ENCODE measurements at regions not wholly inside any gene's neighbourhood (a gene's known extent, or its start where the extent isn't known, plus 50 kb on each side); places are given as distances from the start of the nearest gene placed in this dataset.

DNA sequence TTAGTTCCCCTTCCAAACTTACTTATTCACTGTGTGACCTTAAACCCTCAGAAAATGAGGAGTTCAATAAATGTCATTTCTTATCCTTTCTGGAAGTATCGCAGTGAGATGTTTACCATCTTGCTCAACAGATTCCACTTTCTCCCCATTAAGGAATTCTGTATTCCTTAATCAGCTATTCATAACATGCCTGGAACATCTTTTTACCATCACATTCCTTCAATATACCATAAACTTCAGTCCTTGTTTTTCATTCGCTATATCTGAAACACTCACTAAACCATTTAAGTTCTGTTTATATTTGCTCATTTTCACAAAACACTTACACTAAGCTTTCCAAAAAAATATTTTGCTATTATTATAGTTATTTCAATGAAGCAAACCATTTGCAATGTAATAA lies 1158.6 kb downstream of the CDH12 start:
- no peak for DNase-seq (ENCODE audit: low read depth, low spot score)

DNA sequence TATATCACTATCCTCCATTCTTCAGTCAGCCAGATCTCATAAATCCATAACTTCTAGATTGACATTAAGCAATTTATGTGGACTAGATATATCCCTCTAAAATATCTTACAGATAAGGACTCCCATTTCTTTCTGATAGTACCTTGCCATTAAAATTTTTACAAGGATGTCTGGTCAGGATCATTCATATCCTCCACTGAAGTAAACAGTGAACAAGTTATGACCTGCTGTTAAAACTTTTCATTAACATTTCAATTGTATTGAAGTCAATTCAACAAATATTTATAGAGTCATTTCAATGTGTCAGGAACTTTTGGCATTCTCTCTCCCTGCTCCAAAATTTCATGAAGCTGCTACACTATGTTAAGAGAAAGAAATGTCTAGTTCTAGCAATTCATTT lies 1159.6 kb downstream of the CDH12 start:
- DNase-seq (ENCODE audit: low read depth, low spot score), result no peak

DNA sequence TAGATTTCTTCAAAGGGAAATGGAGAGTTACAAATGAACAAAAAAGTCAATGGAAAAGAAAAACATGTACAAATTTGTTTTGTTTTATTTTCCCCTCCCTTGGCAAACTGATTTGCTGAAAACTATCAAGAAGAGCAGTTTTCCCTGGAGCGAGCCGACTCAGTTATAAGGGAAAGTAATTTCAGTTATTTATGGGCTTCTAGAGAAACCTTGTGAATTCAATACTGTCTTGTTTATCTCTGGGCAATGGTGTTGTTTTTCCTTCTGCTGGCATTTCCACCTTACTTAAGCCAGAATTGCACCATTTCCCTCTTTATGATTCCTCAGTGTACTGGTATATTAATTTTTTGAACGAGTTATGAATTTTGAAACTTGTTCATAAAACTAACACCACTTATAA lies 1163.6 kb downstream of the CDH12 start:
- DNase-seq (ENCODE audit: low read depth, low spot score), result no peak

DNA sequence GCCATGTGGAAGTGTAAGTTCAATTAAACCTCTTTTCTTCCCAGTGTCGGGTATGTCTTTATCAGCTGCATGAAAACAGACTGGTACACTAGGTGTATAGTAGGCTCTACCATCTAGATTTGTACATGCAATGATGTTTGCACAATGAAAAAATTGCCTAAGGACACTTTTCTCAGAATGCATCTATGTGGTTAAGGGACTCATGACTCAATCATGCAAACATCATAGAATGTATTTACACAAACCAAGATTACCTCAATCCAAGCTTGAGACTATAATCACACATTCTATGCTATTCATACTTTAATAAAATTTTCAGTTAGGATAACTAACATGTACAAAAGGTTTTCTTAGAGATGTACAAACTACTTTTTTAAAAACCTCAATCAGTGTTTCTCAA lies 1164.5 kb downstream of the CDH12 start:
- no peak for DNase-seq (ENCODE audit: low read depth, low spot score)

DNA sequence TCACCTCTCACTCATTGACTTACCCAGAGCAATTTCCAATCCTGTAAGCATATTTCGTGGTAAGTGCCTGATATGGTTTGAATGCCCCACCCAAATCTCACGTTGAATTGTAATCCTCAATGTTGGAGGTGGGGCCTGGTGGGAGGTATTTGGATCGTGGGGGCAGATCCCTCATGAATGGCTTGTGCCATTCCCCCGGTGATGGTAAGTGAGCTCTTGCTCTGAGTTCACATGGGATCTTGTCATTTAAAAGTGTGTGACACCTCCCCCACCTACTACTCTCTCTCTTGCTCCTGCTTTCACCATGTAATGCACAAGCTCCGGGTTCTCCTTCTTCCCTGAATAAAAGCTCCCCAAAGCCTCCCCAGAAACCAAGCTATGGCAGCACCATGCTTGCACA lies 1165.5 kb downstream of the CDH12 start:
- DNase-seq (ENCODE audit: low read depth, low spot score), result no peak

DNA sequence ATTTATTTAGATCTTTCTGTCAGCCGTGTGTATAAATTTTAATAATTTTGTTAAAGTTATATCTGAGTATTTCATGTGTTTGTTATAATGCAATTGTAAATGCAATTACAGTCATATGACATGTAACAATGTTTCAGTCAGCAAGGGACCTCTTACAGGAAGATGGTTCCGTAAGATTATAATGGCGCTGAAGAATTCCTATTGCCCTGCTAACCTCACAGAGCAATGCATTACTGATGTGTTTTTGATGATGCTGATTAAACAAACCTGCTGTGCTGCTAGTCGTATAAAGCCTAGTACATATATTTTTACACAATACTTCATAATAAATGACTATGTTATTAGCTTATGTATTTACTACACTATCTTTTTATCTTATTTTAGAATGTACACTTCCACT lies 1166.4 kb downstream of the CDH12 start:
- DNase-seq (ENCODE audit: low read depth, low spot score), result no peak

DNA sequence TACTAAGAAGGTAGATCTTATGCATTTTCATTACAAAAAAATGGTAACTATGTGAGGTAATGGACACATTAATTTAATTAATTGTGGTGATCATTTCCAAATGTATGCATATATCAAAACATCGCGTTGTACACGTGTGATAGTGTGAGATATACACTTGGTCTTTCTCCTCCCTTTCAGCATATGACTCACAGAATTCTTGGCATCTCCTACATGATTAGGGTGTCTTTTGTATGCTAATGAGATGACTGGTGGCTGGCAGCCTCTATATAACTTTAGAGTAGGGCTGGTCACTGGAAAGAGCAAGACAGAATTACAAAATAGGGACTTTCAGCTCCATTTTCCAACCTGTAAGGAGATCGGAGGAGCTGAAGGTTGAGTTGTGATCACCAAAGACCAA lies 1167.6 kb downstream of the CDH12 start:
- DNase-seq (ENCODE audit: low read depth, low spot score), result no peak

DNA sequence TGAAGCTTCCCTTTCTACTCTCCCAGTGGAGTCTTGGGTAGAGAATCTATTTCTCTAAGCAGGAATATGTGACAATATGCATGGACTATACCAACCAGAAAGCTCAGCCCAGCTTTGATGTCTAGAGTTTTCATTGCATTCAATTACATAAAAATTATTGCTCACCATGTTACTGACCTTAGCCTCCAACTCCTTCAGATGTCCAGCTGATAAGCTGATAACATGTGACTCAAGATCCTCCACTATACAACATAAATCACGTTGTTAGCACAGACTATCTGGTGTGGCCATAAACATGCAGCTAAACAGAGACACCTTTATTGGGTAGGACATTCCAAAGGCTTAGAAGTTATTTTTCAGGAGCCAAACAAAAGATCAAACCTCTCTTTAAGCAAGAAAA lies 1168.2 kb downstream of the CDH12 start:
- DNase-seq (ENCODE audit: low read depth, low spot score), result no peak

DNA sequence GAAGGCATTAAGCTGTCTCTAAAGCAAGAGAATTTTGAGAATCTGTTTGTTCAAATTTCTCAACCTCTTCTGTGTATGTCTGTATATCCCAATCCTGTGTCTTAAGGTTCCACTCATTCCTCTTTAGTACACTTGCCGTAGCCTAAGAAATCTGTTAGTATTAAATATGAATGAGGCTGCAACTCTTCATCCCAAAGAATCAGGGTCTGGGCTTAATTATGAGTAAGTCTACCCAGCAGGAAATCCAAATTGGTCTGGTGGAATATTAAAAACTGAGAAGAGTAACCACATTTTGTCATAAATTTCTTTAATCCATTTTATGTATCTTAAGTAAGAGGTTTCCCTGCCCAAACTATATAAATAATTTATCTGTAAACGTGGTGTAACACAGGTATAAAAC lies 1171.2 kb downstream of the CDH12 start:
- DNase-seq (ENCODE audit: low read depth, low spot score), result no peak

DNA sequence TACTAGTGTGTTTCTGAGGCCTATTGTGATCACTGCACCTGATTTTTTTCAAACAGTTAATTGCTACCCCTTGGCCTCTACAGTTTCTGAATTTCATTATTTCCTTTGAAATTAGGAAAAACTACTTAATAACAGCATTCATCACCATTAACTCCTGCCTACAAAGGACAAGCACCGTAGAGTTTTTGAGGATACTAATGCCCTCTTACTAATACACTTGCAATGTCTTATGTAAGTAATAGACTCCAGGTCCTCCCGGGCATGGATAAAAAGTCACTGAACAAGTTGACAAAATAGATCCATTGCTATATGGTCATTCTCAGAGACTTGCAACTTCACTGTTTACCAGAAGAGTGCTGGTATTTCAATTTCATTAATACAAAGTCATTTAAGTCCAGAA lies 1172.5 kb downstream of the CDH12 start:
- DNase-seq (ENCODE audit: low read depth, low spot score), result no peak

DNA sequence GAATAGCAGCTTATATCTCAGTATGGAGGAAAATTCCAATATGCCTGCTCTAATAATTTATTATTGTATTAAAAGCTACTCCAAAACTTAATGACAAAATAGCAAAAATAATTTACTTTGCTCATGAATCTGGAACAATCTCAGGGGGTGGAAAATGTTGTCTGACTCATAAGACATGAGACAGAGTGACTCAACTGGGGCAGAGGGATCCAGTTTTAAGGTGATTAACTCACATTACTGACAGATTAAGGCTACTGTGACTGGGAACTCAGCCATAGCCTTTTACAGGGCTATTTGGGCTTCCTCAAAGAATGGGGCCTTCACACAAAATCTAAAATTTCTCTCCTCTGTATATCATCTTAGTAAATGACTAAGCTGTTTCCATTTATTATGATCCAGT lies 1172.9 kb downstream of the CDH12 start:
- no peak for DNase-seq (ENCODE audit: low read depth, low spot score)

DNA sequence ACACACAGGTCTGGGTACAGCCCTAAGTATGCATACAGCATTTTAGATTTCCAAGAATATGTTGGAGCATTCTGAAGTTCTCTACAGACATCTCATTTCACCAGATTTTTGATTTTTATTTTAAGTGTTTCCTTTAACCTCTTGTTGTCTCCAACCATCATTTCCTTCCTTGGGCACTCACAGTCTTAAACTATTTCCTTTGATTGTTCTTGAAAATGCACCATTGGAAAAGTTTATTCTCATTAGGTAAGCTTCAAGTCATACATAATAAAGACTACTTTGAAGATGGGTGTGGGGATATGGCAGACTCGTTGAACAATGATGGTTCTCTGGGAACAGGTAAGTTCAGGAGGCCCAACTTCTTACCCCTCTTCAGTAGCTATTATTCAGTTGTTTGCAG lies 1174.6 kb downstream of the CDH12 start:
- DNase-seq (ENCODE audit: low read depth, low spot score), result no peak

DNA sequence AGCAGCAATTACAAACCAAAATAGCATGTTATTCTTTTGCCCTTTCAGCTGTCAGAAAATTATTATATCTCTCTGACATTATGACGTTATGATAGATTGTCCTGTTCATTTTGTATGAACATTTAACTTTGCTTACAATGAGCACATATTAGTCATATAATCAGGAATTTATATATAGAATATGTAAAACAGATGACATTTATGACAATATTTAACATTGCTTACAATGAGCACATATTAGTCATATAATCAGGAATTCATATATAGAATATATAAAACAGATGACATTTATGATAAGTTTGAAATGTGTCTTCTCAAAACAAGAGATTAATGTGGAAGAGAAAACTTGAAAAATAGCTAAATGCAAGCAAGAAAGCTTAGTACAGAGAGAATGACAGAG lies 1180.2 kb downstream of the CDH12 start:
- no peak for DNase-seq (ENCODE audit: low read depth, low spot score)

DNA sequence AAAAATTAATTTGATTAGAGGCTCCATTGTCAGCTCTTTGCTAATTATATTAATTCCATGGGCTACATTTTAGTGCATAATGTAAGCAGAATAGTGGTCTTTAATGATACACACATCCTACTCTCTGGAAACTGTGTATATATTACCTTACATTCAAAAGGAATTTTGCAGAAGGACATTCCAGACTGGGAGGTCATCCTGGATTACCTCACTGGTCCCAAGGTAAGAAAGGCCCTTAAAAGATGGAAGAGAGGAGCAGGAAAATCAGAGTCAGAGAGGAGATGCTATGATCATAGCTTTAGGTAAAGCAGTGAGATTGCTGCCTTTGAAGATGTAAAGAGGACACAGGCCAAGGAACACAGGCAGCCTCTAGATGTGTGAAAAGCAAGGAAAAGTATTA lies 1180.8 kb downstream of the CDH12 start:
- no peak for DNase-seq (ENCODE audit: low read depth, low spot score)

DNA sequence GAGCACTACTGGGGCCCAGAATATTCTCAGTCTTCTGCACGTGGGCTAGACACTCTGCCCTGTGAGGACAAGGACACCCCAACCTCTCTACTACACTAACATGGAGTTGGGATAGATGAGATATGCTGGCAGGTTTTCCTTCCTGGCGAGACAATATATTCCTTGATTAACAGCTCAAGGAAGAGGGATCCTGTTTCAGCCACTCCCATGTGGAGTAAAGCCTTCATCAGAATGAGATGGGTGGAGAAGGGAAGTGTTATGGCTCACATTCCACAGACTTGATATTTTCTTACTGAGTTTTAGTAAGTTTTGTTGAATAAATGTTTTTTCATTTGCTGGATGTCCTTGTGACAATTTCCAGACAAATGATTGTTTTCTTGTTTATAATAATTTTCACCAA lies 1187.6 kb downstream of the CDH12 start:
- no peak for DNase-seq (ENCODE audit: low read depth, low spot score)

DNA sequence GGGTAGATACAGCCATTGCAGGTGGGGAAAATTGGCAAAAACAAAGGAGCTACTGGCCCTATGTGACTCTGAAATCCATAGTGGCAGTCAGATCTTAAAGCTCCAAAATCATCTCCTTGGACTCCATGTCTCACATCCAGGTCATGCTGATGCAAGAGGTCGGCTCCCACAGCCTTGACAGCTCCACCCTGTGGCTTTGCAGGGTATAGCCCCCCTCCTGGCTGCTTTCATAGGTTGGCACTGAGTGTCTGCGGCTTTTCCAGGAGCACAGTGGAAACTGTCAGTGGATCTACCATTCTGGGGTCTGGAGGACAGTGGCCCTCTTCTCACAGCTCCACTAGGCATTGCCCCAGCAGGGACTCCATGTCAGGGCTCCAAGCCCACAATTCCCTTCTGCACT lies 1190.1 kb downstream of the CDH12 start:
- DNase-seq (ENCODE audit: low read depth, low spot score), result no peak

DNA sequence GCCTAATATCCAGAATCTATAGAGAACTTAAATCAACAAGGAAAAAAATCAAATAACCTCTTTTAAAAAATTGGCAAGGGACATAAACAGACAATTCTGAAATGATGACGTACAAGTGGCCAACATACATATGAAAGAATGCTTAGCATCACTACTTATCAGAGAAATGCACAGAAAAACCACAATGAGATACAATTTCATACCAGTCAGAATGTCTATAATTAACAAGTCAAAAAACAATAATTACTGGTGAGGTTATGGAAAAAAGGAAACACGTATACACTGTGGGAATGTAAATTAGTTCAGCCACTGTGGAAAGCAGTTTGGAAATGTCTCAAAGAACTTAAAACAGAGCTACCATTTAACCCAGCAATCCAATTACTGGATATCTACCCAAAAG lies 1192.0 kb downstream of the CDH12 start:
- DNase-seq (ENCODE audit: low read depth, low spot score), result no peak

DNA sequence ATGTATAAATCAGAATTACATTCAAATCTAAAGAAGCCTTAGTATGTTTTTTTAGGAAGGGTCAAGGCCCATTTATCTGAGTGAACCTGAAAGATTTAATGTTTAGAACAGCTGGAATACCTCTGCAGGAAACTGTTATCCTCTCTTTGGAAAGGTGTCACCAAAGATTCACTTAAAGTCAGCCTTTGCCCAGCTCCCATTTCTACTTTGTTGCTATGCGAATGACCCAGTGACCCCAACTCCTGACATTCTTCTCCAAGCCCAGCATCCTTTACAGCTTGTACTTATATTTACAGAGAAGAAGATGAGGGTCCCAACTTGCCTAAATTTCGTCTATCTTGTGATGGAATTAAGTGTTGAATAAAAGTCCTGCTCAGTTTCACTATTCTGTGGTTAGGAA lies 1198.6 kb downstream of the CDH12 start:
- DNase-seq (ENCODE audit: low read depth, low spot score), result no peak

DNA sequence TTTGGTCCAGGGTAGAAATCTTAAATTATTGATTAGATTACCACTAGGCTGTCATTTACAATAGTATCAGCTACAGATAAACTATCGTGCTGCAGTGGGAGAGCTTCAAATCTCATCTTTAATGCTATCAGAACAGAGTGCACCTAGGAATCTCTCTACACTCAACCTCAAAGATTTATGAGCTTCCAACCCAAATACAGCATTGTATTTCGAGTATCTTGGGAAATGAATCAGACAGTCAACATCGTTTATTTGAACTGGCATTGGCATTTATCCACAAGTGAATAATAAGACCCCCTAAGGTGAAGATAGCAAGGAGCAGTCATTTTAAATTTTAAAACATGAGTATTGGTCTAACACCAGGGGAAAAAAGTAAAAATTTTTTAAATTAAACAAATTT lies 1203.2 kb downstream of the CDH12 start:
- no peak for DNase-seq (ENCODE audit: low read depth, low spot score)

DNA sequence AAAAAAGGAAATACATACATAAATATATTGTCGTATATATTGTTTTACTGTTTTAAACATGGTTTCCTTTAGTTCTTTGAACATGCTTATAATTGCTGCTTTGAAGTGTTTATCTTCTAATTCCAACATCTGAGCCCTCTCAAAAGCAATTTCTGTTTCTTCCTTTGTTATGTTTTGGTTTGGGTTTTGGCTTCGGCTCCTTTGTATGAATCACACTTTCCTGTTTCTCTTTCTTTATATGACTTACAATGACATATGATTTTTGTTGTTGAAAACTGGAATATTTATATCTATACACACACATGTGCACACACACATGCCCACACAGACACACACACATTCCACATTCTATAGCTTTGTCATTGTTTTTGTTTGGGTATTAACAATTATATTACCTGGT lies 1206.7 kb downstream of the CDH12 start:
- DNase-seq (ENCODE audit: low read depth, low spot score), result no peak

DNA sequence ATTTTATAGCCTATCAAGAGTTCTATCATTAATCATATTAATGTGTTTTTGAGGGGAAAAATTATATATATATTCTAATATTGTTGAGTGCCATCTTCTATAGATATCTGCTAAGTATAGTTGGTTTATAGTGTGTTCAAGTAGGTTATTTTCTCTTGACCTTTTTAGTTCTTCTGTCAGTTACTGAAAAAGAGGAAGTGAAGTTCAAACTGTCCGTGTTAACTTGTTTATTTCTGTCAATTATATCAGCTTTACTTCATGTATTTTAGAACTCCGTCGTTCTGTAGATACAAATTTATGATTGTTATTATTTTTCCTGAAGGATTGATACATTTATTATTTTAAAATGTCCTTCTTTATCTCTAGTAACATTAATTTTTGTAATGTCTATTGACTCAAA lies 1209.1 kb downstream of the CDH12 start:
- no peak for DNase-seq (ENCODE audit: low read depth, low spot score)

DNA sequence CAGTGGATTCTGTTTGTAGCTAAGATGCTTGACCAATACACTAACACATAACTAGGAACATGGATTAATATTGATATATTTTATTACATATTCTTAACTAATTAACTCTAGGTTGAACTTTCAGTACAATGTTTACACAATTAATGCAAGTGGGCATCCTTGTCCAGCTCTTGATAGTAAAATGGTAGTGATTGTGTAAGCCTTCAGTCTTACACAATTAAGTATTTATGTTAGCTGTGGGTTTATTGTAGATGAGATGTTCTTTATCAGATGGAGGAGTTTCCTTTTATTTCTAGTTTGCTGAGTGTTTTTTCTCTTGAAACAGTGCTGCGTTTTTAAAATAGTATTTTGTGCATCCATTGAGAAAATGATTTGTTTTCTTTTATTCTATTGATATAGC lies 1210.8 kb downstream of the CDH12 start:
- DNase-seq (ENCODE audit: low read depth, low spot score), result no peak

DNA sequence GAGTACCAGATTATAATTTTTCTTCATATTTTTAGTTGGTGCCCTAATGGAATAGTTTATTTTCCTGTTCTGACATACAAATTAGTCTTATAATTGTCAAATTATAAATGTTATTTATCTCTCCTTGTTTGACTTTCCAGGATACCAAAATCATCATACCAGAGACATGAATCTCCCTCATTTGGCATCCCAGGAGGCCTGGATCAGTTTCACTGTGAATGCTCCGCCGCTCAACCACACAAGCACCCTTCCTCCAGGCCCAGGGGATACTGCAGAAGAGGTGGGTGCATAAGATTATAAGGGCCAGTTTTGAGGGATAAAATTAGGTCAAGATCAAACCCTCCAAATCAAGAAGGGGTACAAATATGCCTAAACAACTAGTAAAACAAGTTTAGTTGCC lies 1229.3 kb downstream of the CDH12 start:
- DNase-seq (ENCODE audit: low read depth, low spot score), result no peak

DNA sequence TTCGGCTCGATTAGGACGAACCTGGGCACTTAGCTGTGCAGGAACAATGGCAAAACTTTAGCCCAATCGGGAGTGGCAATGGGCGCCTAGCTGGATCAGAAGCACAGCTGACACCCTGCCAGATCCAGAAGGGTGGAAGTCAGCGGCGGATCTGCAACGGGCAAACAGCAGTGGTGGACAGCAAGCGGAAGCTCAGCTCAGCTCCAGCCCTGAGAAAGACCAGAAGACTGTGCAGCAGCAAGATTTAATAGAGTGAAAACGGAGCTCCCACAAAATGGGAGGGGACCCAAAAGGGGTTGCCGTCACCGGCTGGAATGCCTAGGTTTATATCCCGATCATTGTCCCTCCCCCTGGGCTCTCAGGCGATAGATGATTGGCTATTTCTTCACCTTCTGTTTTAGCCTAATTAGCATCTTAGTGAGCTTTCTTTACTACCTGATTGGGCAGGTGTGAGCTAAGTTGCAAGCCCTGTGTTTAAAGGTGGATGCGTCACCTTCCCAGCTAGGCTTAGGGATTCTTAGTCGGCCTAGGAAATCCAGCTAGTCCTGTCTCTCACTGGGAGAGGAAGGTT lies 1237.9 kb downstream of the CDH12 start:
- DNase-seq (ENCODE audit: low read depth, low spot score), result no peak

All from brain pericyte (primary cell).